HG03108 (cell line): ENCODE measurements at regions not wholly inside any gene's neighbourhood (a gene's known extent, or its start where the extent isn't known, plus 50 kb on each side); places are given as distances from the start of the nearest gene placed in this dataset.
A peak's percentile ranks its signal among the peaks of the same experiment; 100 is the strongest.
"Not testable (repeated sequence)": the region's sequence is repeated elsewhere in the genome, so short reads cannot be mapped to it uniquely, and the experiment has no call there.

Source experiments
- ATAC-seq: cut with Tn5 transposase; IDR thresholded peaks from one replicate; pipeline ENCODE4 v1.9.1; 2021; ENCODE audit warnings: moderate library complexity; ENCODE audit not compliant: unreplicated experiment

- ATAC-seq: no peak
Observed at GRCh38 chr6:126202707-126203106, 137.2 kb upstream of the CENPW start.

GRCh38 chr6:126204126-126204525 lies 135.8 kb upstream of the CENPW start:
- no peak for ATAC-seq

GRCh38 chr6:126204598-126204997 lies 135.3 kb upstream of the CENPW start:
- ATAC-seq: no peak

- no peak for ATAC-seq
Observed at GRCh38 chr6:126206504-126207246, 133.2 kb upstream of the CENPW start.

GRCh38 chr6:126210398-126211075 lies 129.4 kb upstream of the CENPW start:
- ATAC-seq: no peak

GRCh38 chr6:126217497-126217896 lies 122.4 kb upstream of the CENPW start:
- ATAC-seq: no peak

GRCh38 chr6:126220901-126221300 lies 119.0 kb upstream of the CENPW start:
- not testable (repeated sequence) for ATAC-seq

- ATAC-seq: no peak
Observed at GRCh38 chr6:126227833-126228702, 111.8 kb upstream of the CENPW start.

- ATAC-seq: no peak
Observed at GRCh38 chr6:126232671-126233070, 107.2 kb upstream of the CENPW start.

- no peak for ATAC-seq
Observed at GRCh38 chr6:126233192-126233591, 106.7 kb upstream of the CENPW start.

GRCh38 chr6:126235363-126235762 lies 104.6 kb upstream of the CENPW start:
- ATAC-seq: no peak

GRCh38 chr6:126245077-126245476 lies 94.8 kb upstream of the CENPW start:
- no peak for ATAC-seq

- no peak for ATAC-seq
Observed at GRCh38 chr6:126252154-126252553, 87.8 kb upstream of the CENPW start.

- ATAC-seq: no peak
Observed at GRCh38 chr6:126253431-126253830, 86.5 kb upstream of the CENPW start.

- no peak for ATAC-seq
Observed at GRCh38 chr6:126258150-126258549, 81.8 kb upstream of the CENPW start.

- ATAC-seq: no peak
Observed at GRCh38 chr6:126261792-126262421, 78.0 kb upstream of the CENPW start.

GRCh38 chr6:126264265-126264664 lies 75.7 kb upstream of the CENPW start:
- no peak for ATAC-seq

- no peak for ATAC-seq
Observed at GRCh38 chr6:126266664-126267063, 73.3 kb upstream of the CENPW start.

GRCh38 chr6:126267626-126268025 lies 72.3 kb upstream of the CENPW start:
- ATAC-seq: no peak

- ATAC-seq: peak; percentile 78
Observed at GRCh38 chr6:126268092-126268491, 71.8 kb upstream of the CENPW start.

GRCh38 chr6:126280287-126280686 lies 59.6 kb upstream of the CENPW start:
- no peak for ATAC-seq
